Keratinocyte (primary cell): ENCODE measurements at regions not wholly inside any gene's neighbourhood (a gene's known extent, or its start where the extent isn't known, plus 50 kb on each side); places are given as distances from the start of the nearest gene placed in this dataset.

Experiments used
- DNase-seq: peaks from one replicate; pipeline ENCODE4 v3.0.0-alpha.2; 2011; ENCODE audit warnings: low read depth, missing footprints, low spot score
- FAIRE-seq: peaks from 2 replicates; lab custom pipeline; 2011; peaks lifted over from hg19 to GRCh38; lab: Jason Lieb, UNC
- H2AFZ ChIP-seq: 2 replicates; pipeline ENCODE4 v1.6.0; 2012; ENCODE audit warnings: low read length, control low read depth, inconsistent platforms; ENCODE audit not compliant: control insufficient read depth
- H3K27ac ChIP-seq: 2 replicates; pipeline ENCODE4 v1.5.1; 2011; ENCODE audit warnings: low read length; ENCODE audit not compliant: control insufficient read depth, insufficient read depth
- H3K27me3 ChIP-seq: 3 replicates; pipeline ENCODE4 v1.6.0; 2011; ENCODE audit warnings: low read length; ENCODE audit not compliant: control insufficient read depth, insufficient read depth; ENCODE audit errors: extremely low read depth
- H3K36me3 ChIP-seq, 2 experiments: 2 replicates in 1 of 2; 3 replicates in 1 of 2; pipeline ENCODE4 v1.5.1; 2011; ENCODE audit warnings: low read length in 2 of 2, mild to moderate bottlenecking in 1 of 2; ENCODE audit not compliant: control insufficient read depth in 2 of 2, insufficient read depth in 2 of 2; ENCODE audit errors: extremely low read depth in 1 of 2
- H3K4me1 ChIP-seq: 3 replicates; pipeline ENCODE4 v1.5.1; 2011; ENCODE audit warnings: low read length; ENCODE audit not compliant: control insufficient read depth, insufficient read depth; ENCODE audit errors: extremely low read depth
- H3K4me2 ChIP-seq: 3 replicates; pipeline ENCODE4 v1.6.0; 2011; ENCODE audit warnings: low read depth, low read length; ENCODE audit not compliant: control insufficient read depth, insufficient read depth; ENCODE audit errors: extremely low read depth
- H3K4me3 ChIP-seq, 3 experiments: fragments of 200-600 bp in 1 of 3; sonication (generic) in 1 of 3; 2 replicates in 2 of 3; 3 replicates in 1 of 3; pipeline ENCODE4 v1.5.1; 2011 to 2016; ENCODE audit warnings: low read length in 3 of 3, mild to moderate bottlenecking in 3 of 3, control low read depth in 2 of 3, inconsistent platforms in 1 of 3, low read depth in 1 of 3, mixed read lengths in 1 of 3, mixed run types in 1 of 3, moderate library complexity in 1 of 3; ENCODE audit not compliant: control insufficient read depth in 2 of 3, insufficient read depth in 2 of 3; ENCODE audit errors: extremely low read depth in 1 of 3
- H3K79me2 ChIP-seq: 2 replicates; pipeline ENCODE4 v1.6.0; 2012; ENCODE audit warnings: low read length; ENCODE audit not compliant: control insufficient read depth, insufficient read depth
- H3K9ac ChIP-seq: 3 replicates; pipeline ENCODE4 v1.6.0; 2011; ENCODE audit warnings: low read length; ENCODE audit not compliant: control insufficient read depth, insufficient read depth; ENCODE audit errors: extremely low read depth
- H3K9me1 ChIP-seq: 3 replicates; pipeline ENCODE4 v1.6.0; 2011; ENCODE audit warnings: low read length; ENCODE audit not compliant: control insufficient read depth, insufficient read depth; ENCODE audit errors: extremely low read depth
- H3K9me3 ChIP-seq: 2 replicates; pipeline ENCODE4 v1.5.1; 2012; ENCODE audit warnings: low read depth, low read length; ENCODE audit not compliant: control insufficient read depth
- H4K20me1 ChIP-seq: 3 replicates; pipeline ENCODE4 v1.6.0; 2011; ENCODE audit warnings: low read length; ENCODE audit not compliant: control insufficient read depth, insufficient read depth; ENCODE audit errors: extremely low read depth
- CTCF ChIP-seq, 3 experiments: IDR thresholded peaks in 1 of 3; conservative IDR thresholded peaks in 1 of 3; optimal IDR thresholded peaks in 1 of 3; 2 replicates in 2 of 3; 3 replicates in 1 of 3; pipeline versions ENCODE3 to v1.5.1; 2011; ENCODE audit warnings: low read length in 3 of 3, mild to moderate bottlenecking in 3 of 3, moderate library complexity in 2 of 3, control low read depth in 1 of 3, inconsistent platforms in 1 of 3; ENCODE audit not compliant: insufficient read depth in 2 of 3; ENCODE audit errors: extremely low read depth in 1 of 3
- EZH2 ChIP-seq: IDR thresholded peaks from one replicate; pipeline ENCODE4 v1.6.1; 2012; ENCODE audit warnings: inconsistent platforms, mild to moderate bottlenecking, low read length, moderate library complexity
- dilution Hi-C: fragments of 300-500 bp; cut with MboI; formaldehyde crosslinking; loops from one replicate; pipeline ENCODE4 v1.7.0; 2020; ENCODE audit warnings: low sequenced_read_pairs; ENCODE audit not compliant: extremely low pct_ligation_motif_present

GRCh38 chr2:22215517-22215916, 1091.7 kb downstream of the TDRD15 start:
- no peak for FAIRE-seq
- Histone ChIP-seq H3K27ac (no peak overlapping the region), H3K9me3 (no peaks in the 10 kb centered on the region), H4K20me1 (no peaks in the 10 kb centered on the region), H3K36me3 (no peaks in the 10 kb centered on the region), H3K79me2 (no peaks in the 10 kb centered on the region), H2AFZ (no peak overlapping the region), H3K27me3 (no peaks in the 10 kb centered on the region), H3K4me3 (no peak overlapping the region), H3K9ac (no peak overlapping the region), H3K4me1 (no peaks in the 10 kb centered on the region), H3K9me1 (no peaks in the 10 kb centered on the region), H3K4me2 (no peak overlapping the region)
- DNase-seq, result no peak
- TF ChIP-seq EZH2 (no peak), CTCF (optimal IDR thresholded peaks at IDR 0.05 in 1 of 3, IDR thresholded peaks at IDR 0.05 in 1 of 3, conservative IDR thresholded peaks at IDR 0.05 in 1 of 3; ENCODE audit: extremely low read depth in 1 of 3, insufficient read depth in 2 of 3, low read length in 3 of 3) (no peak)
- dilution Hi-C loops, result no loop called here

GRCh38 chr2:22217881-22218280, 1094.1 kb downstream of the TDRD15 start:
- Histone ChIP-seq H3K9me3 (no peaks in the 10 kb centered on the region), H4K20me1 (no peaks in the 10 kb centered on the region), H3K4me3 (no peak overlapping the region), H3K9ac (no peak overlapping the region), H3K36me3 (no peaks in the 10 kb centered on the region), H3K79me2 (no peaks in the 10 kb centered on the region), H3K27ac (no peak overlapping the region), H3K9me1 (no peaks in the 10 kb centered on the region), H3K27me3 (no peaks in the 10 kb centered on the region), H3K4me1 (no peaks in the 10 kb centered on the region), H2AFZ (no peak overlapping the region), H3K4me2 (no peak overlapping the region)
- TF ChIP-seq CTCF (optimal IDR thresholded peaks at IDR 0.05 in 1 of 3, IDR thresholded peaks at IDR 0.05 in 1 of 3, conservative IDR thresholded peaks at IDR 0.05 in 1 of 3; ENCODE audit: extremely low read depth in 1 of 3, insufficient read depth in 2 of 3, low read length in 3 of 3) (no peak), EZH2 (no peak)
- dilution Hi-C loops, result no loop called here
- FAIRE-seq (no peak), DNase-seq (no peak)
